GM12872 (cell line): ENCODE measurements at regions not wholly inside any gene's neighbourhood (a gene's known extent, or its start where the extent isn't known, plus 50 kb on each side); places are given as distances from the start of the nearest gene placed in this dataset.

Source experiments
- TF ChIP-seq, protein P1 (sequence below): IDR thresholded peaks from 3 replicates; pipeline ENCODE4 v1.5.1; 2011; ENCODE audit warnings: low read depth, mild to moderate bottlenecking, low read length, moderate library complexity; ENCODE audit not compliant: insufficient read depth

DNA sequence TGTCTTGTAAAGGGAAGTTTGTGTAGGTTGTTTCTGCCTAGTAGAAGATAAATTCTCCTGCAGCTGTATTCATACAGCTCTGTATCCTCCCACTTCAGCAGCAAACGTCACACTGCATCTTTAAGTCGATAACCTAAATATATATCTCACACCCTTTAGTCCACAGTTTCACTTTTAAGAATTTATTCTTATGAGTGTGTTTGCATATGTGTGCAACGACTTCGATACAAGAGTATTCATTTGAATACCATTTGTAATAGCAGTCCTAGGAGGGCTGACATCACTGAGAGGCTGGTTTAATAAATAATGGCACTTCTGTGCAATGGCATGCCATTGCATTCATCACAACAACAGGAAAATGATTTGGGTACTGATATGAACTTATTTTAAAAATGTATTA, 63.8 kb upstream of the MSH6 start:
- TF ChIP-seq, protein P1, sequence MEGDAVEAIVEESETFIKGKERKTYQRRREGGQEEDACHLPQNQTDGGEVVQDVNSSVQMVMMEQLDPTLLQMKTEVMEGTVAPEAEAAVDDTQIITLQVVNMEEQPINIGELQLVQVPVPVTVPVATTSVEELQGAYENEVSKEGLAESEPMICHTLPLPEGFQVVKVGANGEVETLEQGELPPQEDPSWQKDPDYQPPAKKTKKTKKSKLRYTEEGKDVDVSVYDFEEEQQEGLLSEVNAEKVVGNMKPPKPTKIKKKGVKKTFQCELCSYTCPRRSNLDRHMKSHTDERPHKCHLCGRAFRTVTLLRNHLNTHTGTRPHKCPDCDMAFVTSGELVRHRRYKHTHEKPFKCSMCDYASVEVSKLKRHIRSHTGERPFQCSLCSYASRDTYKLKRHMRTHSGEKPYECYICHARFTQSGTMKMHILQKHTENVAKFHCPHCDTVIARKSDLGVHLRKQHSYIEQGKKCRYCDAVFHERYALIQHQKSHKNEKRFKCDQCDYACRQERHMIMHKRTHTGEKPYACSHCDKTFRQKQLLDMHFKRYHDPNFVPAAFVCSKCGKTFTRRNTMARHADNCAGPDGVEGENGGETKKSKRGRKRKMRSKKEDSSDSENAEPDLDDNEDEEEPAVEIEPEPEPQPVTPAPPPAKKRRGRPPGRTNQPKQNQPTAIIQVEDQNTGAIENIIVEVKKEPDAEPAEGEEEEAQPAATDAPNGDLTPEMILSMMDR = no peak

DNA sequence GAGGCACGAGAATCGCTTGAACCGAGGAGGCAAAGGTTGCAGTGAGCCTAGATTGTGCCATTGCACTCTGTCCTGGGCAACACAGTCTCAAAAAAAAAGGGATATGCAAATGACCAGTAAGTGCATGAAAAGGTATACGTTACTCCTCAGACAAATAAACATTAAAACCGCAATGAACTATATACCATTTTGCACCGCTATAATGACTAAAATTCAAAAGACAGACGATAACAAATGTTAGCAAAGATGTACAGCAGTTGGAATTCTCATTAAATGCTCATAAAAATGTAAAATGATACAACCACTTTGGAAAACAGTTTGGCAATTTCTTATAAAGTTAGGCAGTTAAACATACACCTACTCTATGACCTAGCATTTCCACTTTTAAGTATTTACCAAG, 67.4 kb upstream of the MSH6 start:
- TF ChIP-seq, protein P1 = no peak

DNA sequence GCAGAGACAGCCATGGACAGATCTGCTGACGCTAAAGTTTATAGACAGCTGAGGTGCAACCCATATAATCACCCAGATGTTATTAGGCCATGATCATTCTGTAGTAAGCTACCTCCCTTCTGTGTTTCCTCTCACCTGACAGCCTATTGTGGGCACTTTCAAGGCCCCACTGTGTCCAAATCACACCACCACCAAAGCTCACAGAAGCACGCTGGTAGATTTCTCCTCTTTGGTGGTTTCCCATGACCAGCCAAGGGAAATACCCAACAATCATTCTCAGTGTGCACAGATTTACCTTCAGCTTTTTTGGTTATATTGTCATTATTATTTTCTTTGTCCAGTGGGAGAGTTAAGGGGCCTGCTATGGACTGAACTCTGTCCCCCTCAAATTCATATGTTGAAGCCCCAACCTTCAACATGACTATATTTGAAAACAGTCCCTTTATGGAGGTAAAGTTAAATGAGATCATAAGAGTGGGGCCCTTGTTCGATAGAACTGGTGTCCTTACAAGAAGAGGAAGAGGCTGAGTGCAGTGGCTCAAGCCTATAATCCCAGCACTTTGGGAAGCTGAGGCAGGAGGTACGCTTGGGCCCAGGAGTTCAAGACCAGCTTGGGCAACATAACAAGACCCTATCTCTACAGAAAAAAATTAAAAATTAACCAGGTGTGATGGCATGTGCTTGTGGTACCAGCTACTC, 74.0 kb upstream of the MSH6 start:
- TF ChIP-seq, protein P1 = no peak

DNA sequence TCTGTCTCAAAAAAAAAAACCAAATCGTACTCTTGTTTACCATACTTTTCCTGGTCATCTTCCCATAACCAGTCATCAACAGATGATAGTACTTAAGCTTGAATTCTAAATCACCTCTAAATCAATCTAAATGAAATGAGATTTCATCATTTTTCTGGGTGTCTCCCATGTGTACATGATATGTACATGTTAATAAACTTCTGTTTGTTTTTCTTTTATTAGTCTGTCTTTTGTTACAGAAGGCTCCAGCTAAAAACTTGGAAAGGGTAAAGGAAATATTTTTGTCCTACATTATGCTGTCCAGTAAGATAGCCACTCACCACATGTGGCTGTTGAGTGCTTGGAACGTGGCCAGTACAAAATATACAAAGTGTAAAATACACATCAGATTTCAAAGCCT, 78.7 kb upstream of the MSH6 start:
- TF ChIP-seq, protein P1 = no peak

DNA sequence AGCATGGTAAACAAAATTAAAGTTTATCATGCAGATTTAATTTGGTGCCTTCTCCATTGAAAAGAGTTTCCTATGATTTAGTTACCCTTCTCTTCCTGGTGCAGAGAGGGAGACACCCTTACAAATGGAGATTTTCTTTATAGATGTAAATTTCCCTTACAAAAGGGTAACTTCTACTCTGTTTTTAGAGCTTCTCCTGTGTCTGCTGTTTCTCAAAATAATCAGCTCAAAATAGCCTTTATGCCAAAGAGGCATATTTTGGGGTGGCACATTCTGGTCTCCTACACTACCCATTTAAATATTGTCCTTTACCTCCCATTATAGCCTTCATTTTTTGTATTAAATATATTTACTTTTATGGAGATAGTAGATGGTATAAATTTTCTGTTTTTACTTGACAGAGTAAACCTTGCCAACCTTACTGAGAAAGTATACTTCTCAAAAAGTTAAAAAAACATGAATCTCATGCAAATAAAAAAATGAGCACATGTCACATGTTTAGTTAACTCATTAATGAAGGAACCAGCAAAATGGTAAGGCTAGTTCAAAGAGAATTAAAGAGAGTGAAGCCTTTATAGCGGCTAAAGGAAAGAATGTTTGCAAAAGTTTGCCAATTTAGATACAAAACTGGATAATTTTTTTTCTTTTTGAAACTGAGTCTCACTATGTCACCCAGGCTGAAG, 83.3 kb upstream of the MSH6 start:
- TF ChIP-seq, protein P1 = no peak

DNA sequence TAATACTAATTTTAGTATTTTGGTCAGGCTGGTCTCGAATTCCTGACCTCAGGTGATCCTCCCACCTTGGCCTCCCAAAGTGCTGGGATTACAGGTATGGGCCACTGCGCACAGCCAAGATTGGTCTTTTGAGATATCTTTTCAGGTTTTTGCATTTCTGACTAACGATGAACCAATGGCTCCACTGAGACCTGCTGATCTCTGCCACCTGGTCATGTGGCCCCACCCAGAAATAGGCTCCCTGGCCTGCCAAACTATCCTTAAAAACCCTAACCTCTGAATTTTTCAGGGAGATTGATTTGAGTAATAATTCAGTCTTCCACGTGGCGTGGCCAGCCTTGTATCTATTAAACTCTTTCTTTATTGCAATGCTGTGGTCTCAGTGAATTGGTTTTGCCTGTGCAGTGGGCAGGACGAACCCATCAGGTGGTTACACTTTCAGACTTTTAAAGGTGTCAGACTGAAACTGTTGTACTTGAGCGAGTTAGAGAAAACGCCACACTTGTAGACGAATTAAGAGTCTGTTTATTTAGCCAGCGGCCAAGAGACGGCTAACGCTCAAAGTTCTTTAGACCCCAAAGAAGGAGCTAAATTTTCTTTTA, 85.8 kb upstream of the MSH6 start:
- TF ChIP-seq, protein P1 = no peak

DNA sequence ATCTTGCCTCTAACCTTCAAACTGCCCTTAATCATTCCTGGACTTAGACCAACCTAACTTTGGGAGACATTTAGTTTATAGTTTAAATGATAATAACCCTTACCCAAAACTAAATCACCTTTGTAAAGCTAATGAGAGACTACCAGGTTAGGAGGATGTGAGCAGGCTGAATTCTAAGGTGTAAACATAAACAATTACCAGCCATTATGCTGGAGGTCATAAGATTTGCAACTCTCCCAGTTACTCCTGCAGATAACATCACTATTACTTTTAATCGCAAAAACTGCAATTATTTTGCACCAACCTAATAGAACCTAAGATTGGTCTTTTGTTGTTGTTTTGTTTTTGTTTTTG, 86.5 kb upstream of the MSH6 start:
- TF ChIP-seq, protein P1 = no peak
